Smooth muscle cell (in vitro differentiated cells): ENCODE measurements at regions not wholly inside any gene's neighbourhood (a gene's known extent, or its start where the extent isn't known, plus 50 kb on each side); places are given as distances from the start of the nearest gene placed in this dataset.
"Not testable (repeated sequence)": the region's sequence is repeated elsewhere in the genome, so short reads cannot be mapped to it uniquely, and the experiment has no call there.

Source experiments
- DNase-seq: peaks from one replicate; lab custom pipeline; 2025; ENCODE audit not compliant: unreplicated experiment; lab: John Stamatoyannopoulos, UW
- H2AFZ ChIP-seq: fragments of 200-600 bp; sonication (generic); 2 replicates; pipeline ENCODE4 v1.6.0; 2016; ENCODE audit warnings: antibody characterized with exemption, low read depth, mild to moderate bottlenecking
- H3F3A ChIP-seq: fragments of 200-600 bp; sonication (generic); 2 replicates; pipeline ENCODE4 v1.6.0; 2017; ENCODE audit warnings: antibody characterized with exemption, low read depth
- H3K27ac ChIP-seq: fragments of 200-600 bp; sonication (generic); 2 replicates; pipeline ENCODE4 v1.5.1; 2016; ENCODE audit warnings: low read depth, mild to moderate bottlenecking
- H3K27me3 ChIP-seq: fragments of 200-600 bp; sonication (generic); 2 replicates; pipeline ENCODE4 v1.6.1; 2016; ENCODE audit warnings: low read depth, mild to moderate bottlenecking
- H3K36me3 ChIP-seq: fragments of 200-600 bp; sonication (generic); 2 replicates; pipeline ENCODE4 v1.5.1; 2016; ENCODE audit warnings: low read depth
- H3K4me1 ChIP-seq: fragments of 200-600 bp; sonication (generic); 2 replicates; pipeline ENCODE4 v1.5.1; 2016; ENCODE audit warnings: low read depth
- H3K4me2 ChIP-seq: fragments of 200-600 bp; sonication (generic); 2 replicates; pipeline ENCODE4 v1.6.0; 2016; ENCODE audit warnings: mild to moderate bottlenecking
- H3K4me3 ChIP-seq: fragments of 200-600 bp; sonication (generic); 2 replicates; pipeline ENCODE4 v1.5.1; 2016; ENCODE audit warnings: mild to moderate bottlenecking
- H3K79me2 ChIP-seq: fragments of 200-600 bp; sonication (generic); 2 replicates; pipeline ENCODE4 v1.6.0; 2016; ENCODE audit warnings: low read depth, mild to moderate bottlenecking
- H3K9ac ChIP-seq: fragments of 200-600 bp; sonication (generic); 2 replicates; pipeline ENCODE4 v1.6.0; 2016; ENCODE audit warnings: low read depth
- H3K9me3 ChIP-seq: fragments of 200-600 bp; sonication (generic); replicated peaks from 2 replicates; pipeline ENCODE4 v1.5.1; 2016; ENCODE audit warnings: low read depth
- H4K20me1 ChIP-seq: fragments of 200-600 bp; sonication (generic); 2 replicates; pipeline ENCODE4 v1.6.0; 2016; ENCODE audit warnings: low read depth
- CTCF ChIP-seq: fragments of 200-600 bp; sonication (generic); IDR thresholded peaks from 2 replicates; pipeline ENCODE4 v1.5.1; 2017; ENCODE audit warnings: borderline replicate concordance, mild to moderate bottlenecking, antibody characterized with exemption; ENCODE audit not compliant: insufficient read depth, poor library complexity, severe bottlenecking
- WGBS: methylation state at CpG from one replicate; pipeline ENCODE4 v1.1.7; 2016; ENCODE audit warnings: low lambda C conversion rate; 5-methylcytosine and 5-hydroxymethylcytosine counted together

GRCh38 chr3:118641608-118642007 lies 393.0 kb downstream of the IGSF11 start:
- DNase-seq, result no peak
- no peaks in the 10 kb centered on the region for H3K79me2 ChIP-seq
- no peaks in the 10 kb centered on the region for H3K9me3 ChIP-seq
- H3K4me2 ChIP-seq, result no peak overlapping the region
- H3K9ac ChIP-seq, result no peak overlapping the region
- peaks cover 27% of the 10 kb centered on the region for H3K27me3 ChIP-seq
- WGBS, result 48% methylated on average over 4 of the region's 4 CpGs
- TF ChIP-seq CTCF, result no peak
- no peaks in the 10 kb centered on the region for H3K36me3 ChIP-seq
- no peak overlapping the region for H3K4me3 ChIP-seq
- H3F3A ChIP-seq, result no peaks in the 10 kb centered on the region
- no peak overlapping the region for H3K27ac ChIP-seq
- H2AFZ ChIP-seq, result no peak overlapping the region
- no peaks in the 10 kb centered on the region for H3K4me1 ChIP-seq
- no peaks in the 10 kb centered on the region for H4K20me1 ChIP-seq

GRCh38 chr3:118671192-118671591 lies 363.5 kb downstream of the IGSF11 start:
- no peaks in the 10 kb centered on the region for H4K20me1 ChIP-seq
- H3F3A ChIP-seq, result no peaks in the 10 kb centered on the region
- H3K27me3 ChIP-seq, result no peaks in the 10 kb centered on the region
- H3K9me3 ChIP-seq, result no peaks in the 10 kb centered on the region
- no peak overlapping the region for H3K4me3 ChIP-seq
- H3K27ac ChIP-seq, result no peak overlapping the region
- no peaks in the 10 kb centered on the region for H3K79me2 ChIP-seq
- no peak for DNase-seq
- no peak for TF ChIP-seq CTCF
- H2AFZ ChIP-seq, result no peak overlapping the region
- H3K9ac ChIP-seq, result no peak overlapping the region
- H3K4me2 ChIP-seq, result no peak overlapping the region
- no peaks in the 10 kb centered on the region for H3K36me3 ChIP-seq
- H3K4me1 ChIP-seq, result no peaks in the 10 kb centered on the region
- 77% methylated on average over 2 of the region's 2 CpGs for WGBS

DNA sequence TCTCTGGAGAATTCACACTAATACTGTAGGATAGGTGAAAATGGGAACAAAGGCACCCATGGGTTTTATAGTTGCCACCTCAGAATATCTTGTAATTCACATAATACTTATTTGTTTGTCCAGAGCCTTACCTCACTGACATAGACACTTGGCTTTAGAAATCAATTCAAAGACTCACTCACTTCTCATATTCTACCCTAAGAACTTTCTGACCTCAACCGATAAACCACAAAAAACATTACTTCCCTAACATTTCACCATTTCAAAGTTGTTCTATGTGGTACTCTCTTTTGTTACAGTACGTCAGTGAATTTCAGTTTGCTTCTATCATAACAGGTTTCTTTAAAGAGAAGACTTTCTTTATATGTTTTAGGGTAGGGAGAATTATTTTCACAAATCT lies 359.3 kb downstream of the IGSF11 start:
- H3K4me3 ChIP-seq, result no peak overlapping the region
- no peaks in the 10 kb centered on the region for H3F3A ChIP-seq
- no peaks in the 10 kb centered on the region for H4K20me1 ChIP-seq
- H3K4me1 ChIP-seq, result no peaks in the 10 kb centered on the region
- H3K4me2 ChIP-seq, result no peak overlapping the region
- H3K9me3 ChIP-seq, result no peaks in the 10 kb centered on the region
- TF ChIP-seq CTCF, result no peak
- 97% methylated on average over 2 of the region's 2 CpGs for WGBS
- no peak overlapping the region for H3K27ac ChIP-seq
- H3K9ac ChIP-seq, result no peak overlapping the region
- no peaks in the 10 kb centered on the region for H3K36me3 ChIP-seq
- no peaks in the 10 kb centered on the region for H3K79me2 ChIP-seq
- no peaks in the 10 kb centered on the region for H3K27me3 ChIP-seq
- H2AFZ ChIP-seq, result no peak overlapping the region
- no peak for DNase-seq

- H3K79me2 ChIP-seq, H3K9me3 ChIP-seq, H4K20me1 ChIP-seq, H3K27ac ChIP-seq, H3F3A ChIP-seq, H2AFZ ChIP-seq, H3K27me3 ChIP-seq, DNase-seq, H3K4me1 ChIP-seq, H3K36me3 ChIP-seq, H3K4me2 ChIP-seq, H3K9ac ChIP-seq, H3K4me3 ChIP-seq: not testable (repeated sequence)
These were observed 356.0 kb downstream of the IGSF11 start for GRCh38 chr3:118678663-118679062.
